Testis (tissue), 2 donors: ENCODE measurements at regions not wholly inside any gene's neighbourhood (a gene's known extent, or its start where the extent isn't known, plus 50 kb on each side); places are given as distances from the start of the nearest gene placed in this dataset.

Experiments used
- CTCF ChIP-seq, 3 experiments: fragments of 450-650 bp in 2 of 3; fragments of 200-600 bp in 1 of 3; sonication (generic) in 1 of 3; IDR thresholded peaks; one replicate each; pipeline ENCODE4 v1.5.1; 2016 to 2019; ENCODE audit warnings: antibody characterized with exemption in 3 of 3, mild to moderate bottlenecking in 2 of 3, moderate library complexity in 1 of 3
- POLR2A ChIP-seq: fragments of 450-650 bp; IDR thresholded peaks from one replicate; pipeline ENCODE4 v1.6.1; 2017; ENCODE audit warnings: antibody characterized with exemption, mild to moderate bottlenecking, moderate library complexity

GRCh38 chr14:40098468-40098867 is 666.2 kb upstream of the FBXO33 start:
- TF ChIP-seq CTCF (IDR thresholded peaks at IDR 0.05) = no peak
- no peak for TF ChIP-seq POLR2A
